Activated CD4-positive, CD25-positive, alpha-beta regulatory T cell treated with anti-CD3 and anti-CD28 coated beads, Interleukin-2, amount 50 U/mL, for 24 hours (primary cell): ENCODE measurements at regions not wholly inside any gene's neighbourhood (a gene's known extent, or its start where the extent isn't known, plus 50 kb on each side); places are given as distances from the start of the nearest gene placed in this dataset.

Experiments
- ATAC-seq, 2 donors: fragments of 150-1000 bp; cut with Tn5 transposase; one replicate each; pipeline ENCODE4 v1.10.0; 2021; ENCODE audit warnings: mild to moderate bottlenecking in 1 of 2, moderate library complexity in 1 of 2

GRCh38 chr3:168624892-168625448, 529.2 kb upstream of the GOLIM4 start:
- ATAC-seq, result no peak

- ATAC-seq, result no peak
These were observed 528.5 kb upstream of the GOLIM4 start for GRCh38 chr3:168624195-168624594.

GRCh38 chr3:168622795-168623194, 527.1 kb upstream of the GOLIM4 start:
- ATAC-seq, result no peak

GRCh38 chr3:168620854-168621253, 525.1 kb upstream of the GOLIM4 start:
- ATAC-seq, result no peak

GRCh38 chr3:168618827-168619470, 523.2 kb upstream of the GOLIM4 start:
- ATAC-seq, result no peak

GRCh38 chr3:168617658-168618057, 521.9 kb upstream of the GOLIM4 start:
- no peak for ATAC-seq

GRCh38 chr3:168616915-168617314, 521.2 kb upstream of the GOLIM4 start:
- ATAC-seq, result no peak

- ATAC-seq, result no peak
These were observed 519.8 kb upstream of the GOLIM4 start for GRCh38 chr3:168615493-168616020.

- ATAC-seq, result no peak
These were observed 517.4 kb upstream of the GOLIM4 start for GRCh38 chr3:168613151-168613550.

- no peak for ATAC-seq
These were observed 516.9 kb upstream of the GOLIM4 start for GRCh38 chr3:168612671-168613070.

- ATAC-seq, result no peak
These were observed 516.1 kb upstream of the GOLIM4 start for GRCh38 chr3:168611826-168612225.

GRCh38 chr3:168608926-168609325, 513.2 kb upstream of the GOLIM4 start:
- no peak for ATAC-seq

GRCh38 chr3:168604767-168605166, 509.0 kb upstream of the GOLIM4 start:
- ATAC-seq, result no peak

- ATAC-seq, result no peak
These were observed 502.5 kb upstream of the GOLIM4 start for GRCh38 chr3:168598250-168598649.

GRCh38 chr3:168596175-168596823, 500.6 kb upstream of the GOLIM4 start:
- no peak for ATAC-seq

GRCh38 chr3:168591587-168591986, 495.9 kb upstream of the GOLIM4 start:
- no peak for ATAC-seq

- ATAC-seq, result no peak
These were observed 493.7 kb upstream of the GOLIM4 start for GRCh38 chr3:168589376-168589775.

GRCh38 chr3:168585544-168585943, 489.8 kb upstream of the GOLIM4 start:
- no peak for ATAC-seq

GRCh38 chr3:168583977-168584376, 488.3 kb upstream of the GOLIM4 start:
- no peak for ATAC-seq

- ATAC-seq, result no peak
These were observed 486.8 kb upstream of the GOLIM4 start for GRCh38 chr3:168582503-168582902.

GRCh38 chr3:168581771-168582225, 486.1 kb upstream of the GOLIM4 start:
- no peak for ATAC-seq

- no peak for ATAC-seq
These were observed 483.3 kb upstream of the GOLIM4 start for GRCh38 chr3:168579010-168579409.

GRCh38 chr3:168575750-168576149, 480.0 kb upstream of the GOLIM4 start:
- ATAC-seq, result no peak
